Natural killer cell treated with Interleukin-12 subunit alpha and Interleukin-12 subunit beta and Interleukin-15 and Interleukin-18, amount 100 ng/mL, for 72 hours (primary cell): ENCODE measurements at regions not wholly inside any gene's neighbourhood (a gene's known extent, or its start where the extent isn't known, plus 50 kb on each side); places are given as distances from the start of the nearest gene placed in this dataset.
"Not testable (repeated sequence)": the region's sequence is repeated elsewhere in the genome, so short reads cannot be mapped to it uniquely, and the experiment has no call there.

Experiments
- ATAC-seq, 2 donors: fragments of 150-1000 bp; cut with Tn5 transposase in 1 of 2; sonication (Bioruptor Pico), chemical (Tn5 transposase) in 1 of 2; 2 replicates each; pipeline ENCODE4 v1.10.0; 2021
- DNase-seq: peaks from one replicate; pipeline ENCODE4 v3.0.0; 2022; ENCODE audit warnings: low spot score
- H3K27ac Mint-ChIP-seq, 2 donors: 1 replicate in 1 of 2; 2 replicates in 1 of 2; pipeline ENCODE4 v1.8.0; 2022; ENCODE audit warnings: mixed read lengths in 2 of 2, mild to moderate bottlenecking in 1 of 2, moderate library complexity in 1 of 2
- H3K27me3 Mint-ChIP-seq, 2 donors: 1 replicate in 1 of 2; 2 replicates in 1 of 2; pipeline ENCODE4 v1.8.0; 2022; ENCODE audit warnings: mixed read lengths in 2 of 2
- H3K36me3 Mint-ChIP-seq: one replicate; pipeline ENCODE4 v1.8.0; 2022; ENCODE audit warnings: mixed read lengths
- H3K4me1 Mint-ChIP-seq, 2 donors: 1 replicate in 1 of 2; 2 replicates in 1 of 2; pipeline ENCODE4 v1.8.0; 2022; ENCODE audit warnings: low read depth in 2 of 2, mixed read lengths in 2 of 2, mild to moderate bottlenecking in 1 of 2
- H3K4me3 Mint-ChIP-seq: one replicate; pipeline ENCODE4 v1.8.0; 2022; ENCODE audit warnings: mixed read lengths
- H3K9me3 Mint-ChIP-seq: 2 replicates; pipeline ENCODE4 v1.8.0; 2022; ENCODE audit warnings: mixed read lengths

- Mint-ChIP-seq H3K36me3 (no peaks in the 10 kb centered on the region), H3K4me3 (no peak overlapping the region), H3K9me3 (peaks cover 7% of the 10 kb centered on the region), H3K4me1 (no peaks in the 10 kb centered on the region), H3K27me3 (no peaks in the 10 kb centered on the region), H3K27ac (no peak overlapping the region)
- no peak for DNase-seq
- no peak for ATAC-seq
Measured at GRCh38 chr13:81395368-81395767, 1054.4 kb upstream of the SPRY2 start.

GRCh38 chr13:81394640-81395039 lies 1053.7 kb upstream of the SPRY2 start:
- no peak for DNase-seq
- Mint-ChIP-seq H3K4me3 (no peak overlapping the region), H3K9me3 (peaks cover 12% of the 10 kb centered on the region), H3K4me1 (no peaks in the 10 kb centered on the region), H3K36me3 (no peaks in the 10 kb centered on the region), H3K27ac (no peak overlapping the region), H3K27me3 (no peaks in the 10 kb centered on the region)
- ATAC-seq, result no peak

- H3K36me3 Mint-ChIP-seq, result no peaks in the 10 kb centered on the region
Measured at GRCh38 chr13:81393721-81394120, 1052.8 kb upstream of the SPRY2 start.

GRCh38 chr13:81393110-81393509 lies 1052.2 kb upstream of the SPRY2 start:
- Mint-ChIP-seq H3K36me3 (no peaks in the 10 kb centered on the region), H3K4me1 (no peaks in the 10 kb centered on the region), H3K9me3 (peaks cover 17% of the 10 kb centered on the region), H3K4me3 (no peak overlapping the region), H3K27me3 (no peaks in the 10 kb centered on the region), H3K27ac (no peak overlapping the region)
- ATAC-seq, result no peak
- no peak for DNase-seq

More at GRCh38 chr13:81393721-81394120, 1052.8 kb upstream of the SPRY2 start:
- H3K4me3 Mint-ChIP-seq, result no peak overlapping the region
- no peak for DNase-seq
- H3K4me1 Mint-ChIP-seq, result no peaks in the 10 kb centered on the region
- no peaks in the 10 kb centered on the region for H3K27me3 Mint-ChIP-seq
- H3K9me3 Mint-ChIP-seq, result peaks cover 15% of the 10 kb centered on the region
- no peak for ATAC-seq
- no peak overlapping the region for H3K27ac Mint-ChIP-seq

- Mint-ChIP-seq H3K4me3 (no peak overlapping the region), H3K36me3 (no peaks in the 10 kb centered on the region), H3K27me3 (no peaks in the 10 kb centered on the region), H3K9me3 (peaks cover 19% of the 10 kb centered on the region), H3K27ac (no peak overlapping the region), H3K4me1 (no peaks in the 10 kb centered on the region)
- ATAC-seq (no peak), DNase-seq (no peak)
Measured at GRCh38 chr13:81388400-81388799, 1047.5 kb upstream of the SPRY2 start.

GRCh38 chr13:81383444-81383843 lies 1042.5 kb upstream of the SPRY2 start:
- ATAC-seq (no peak), DNase-seq (no peak)
- Mint-ChIP-seq H3K4me3 (no peak overlapping the region), H3K4me1 (no peaks in the 10 kb centered on the region), H3K27me3 (no peaks in the 10 kb centered on the region), H3K27ac (no peak overlapping the region), H3K36me3 (no peaks in the 10 kb centered on the region), H3K9me3 (peaks cover 13% of the 10 kb centered on the region)

- DNase-seq (no peak), ATAC-seq (no peak)
- Mint-ChIP-seq H3K27me3 (no peaks in the 10 kb centered on the region), H3K4me3 (no peak overlapping the region), H3K27ac (no peak overlapping the region), H3K36me3 (no peaks in the 10 kb centered on the region), H3K9me3 (peaks cover 15% of the 10 kb centered on the region), H3K4me1 (no peaks in the 10 kb centered on the region)
Measured at GRCh38 chr13:81382246-81382645, 1041.3 kb upstream of the SPRY2 start.

GRCh38 chr13:81381560-81381959 lies 1040.6 kb upstream of the SPRY2 start:
- ATAC-seq (no peak), DNase-seq (no peak)
- Mint-ChIP-seq H3K4me3 (no peak overlapping the region), H3K4me1 (no peaks in the 10 kb centered on the region), H3K27ac (no peak overlapping the region), H3K9me3 (peaks cover 15% of the 10 kb centered on the region), H3K36me3 (no peaks in the 10 kb centered on the region), H3K27me3 (no peaks in the 10 kb centered on the region)

GRCh38 chr13:81379183-81379582 lies 1038.3 kb upstream of the SPRY2 start:
- H3K4me1 Mint-ChIP-seq, result no peaks in the 10 kb centered on the region
- H3K9me3 Mint-ChIP-seq, result peaks cover 12% of the 10 kb centered on the region
- H3K36me3 Mint-ChIP-seq, result no peaks in the 10 kb centered on the region
- no peak overlapping the region for H3K27ac Mint-ChIP-seq
- ATAC-seq (no peak), DNase-seq (no peak)
- no peak overlapping the region for H3K4me3 Mint-ChIP-seq
- H3K27me3 Mint-ChIP-seq, result no peaks in the 10 kb centered on the region

- H3K27me3 Mint-ChIP-seq, result no peaks in the 10 kb centered on the region
- H3K36me3 Mint-ChIP-seq, result no peaks in the 10 kb centered on the region
- H3K4me1 Mint-ChIP-seq, result no peaks in the 10 kb centered on the region
- H3K4me3 Mint-ChIP-seq, result no peak overlapping the region
- DNase-seq (no peak), ATAC-seq (no peak)
- no peak overlapping the region for H3K27ac Mint-ChIP-seq
- peaks cover 16% of the 10 kb centered on the region for H3K9me3 Mint-ChIP-seq
Measured at GRCh38 chr13:81377921-81378320, 1037.0 kb upstream of the SPRY2 start.

- DNase-seq, result no peak
- H3K27ac Mint-ChIP-seq, result no peak overlapping the region
- ATAC-seq, result no peak
- no peaks in the 10 kb centered on the region for H3K27me3 Mint-ChIP-seq
- H3K4me3 Mint-ChIP-seq, result no peak overlapping the region
- H3K36me3 Mint-ChIP-seq, result no peaks in the 10 kb centered on the region
- peaks cover 19% of the 10 kb centered on the region for H3K9me3 Mint-ChIP-seq
- no peaks in the 10 kb centered on the region for H3K4me1 Mint-ChIP-seq
Measured at GRCh38 chr13:81375709-81376108, 1034.8 kb upstream of the SPRY2 start.

GRCh38 chr13:81362711-81363110 lies 1021.8 kb upstream of the SPRY2 start:
- H3K27ac Mint-ChIP-seq, DNase-seq, ATAC-seq, H3K36me3 Mint-ChIP-seq, H3K27me3 Mint-ChIP-seq, H3K4me1 Mint-ChIP-seq, H3K4me3 Mint-ChIP-seq: not testable (repeated sequence)
- peaks cover 24% of the 10 kb centered on the region for H3K9me3 Mint-ChIP-seq

- no peaks in the 10 kb centered on the region for H3K4me1 Mint-ChIP-seq
- H3K4me3 Mint-ChIP-seq, result no peak overlapping the region
Measured at GRCh38 chr13:81350056-81350455, 1009.1 kb upstream of the SPRY2 start.

GRCh38 chr13:81340118-81341069 lies 999.5 kb upstream of the SPRY2 start:
- ATAC-seq, DNase-seq, H3K4me1 Mint-ChIP-seq, H3K4me3 Mint-ChIP-seq, H3K27ac Mint-ChIP-seq, H3K36me3 Mint-ChIP-seq, H3K27me3 Mint-ChIP-seq: not testable (repeated sequence)
- peaks cover 23% of the 10 kb centered on the region for H3K9me3 Mint-ChIP-seq

More at GRCh38 chr13:81350056-81350455, 1009.1 kb upstream of the SPRY2 start:
- Mint-ChIP-seq H3K36me3 (no peaks in the 10 kb centered on the region), H3K27me3 (no peaks in the 10 kb centered on the region), H3K9me3 (peaks cover 12% of the 10 kb centered on the region), H3K27ac (no peak overlapping the region)
- DNase-seq (no peak), ATAC-seq (no peak)
